ENCODE measurements at regions not wholly inside any gene's neighbourhood (a gene's known extent, or its start where the extent isn't known, plus 50 kb on each side); places are given as distances from the start of the nearest gene placed in this dataset.

DNA sequence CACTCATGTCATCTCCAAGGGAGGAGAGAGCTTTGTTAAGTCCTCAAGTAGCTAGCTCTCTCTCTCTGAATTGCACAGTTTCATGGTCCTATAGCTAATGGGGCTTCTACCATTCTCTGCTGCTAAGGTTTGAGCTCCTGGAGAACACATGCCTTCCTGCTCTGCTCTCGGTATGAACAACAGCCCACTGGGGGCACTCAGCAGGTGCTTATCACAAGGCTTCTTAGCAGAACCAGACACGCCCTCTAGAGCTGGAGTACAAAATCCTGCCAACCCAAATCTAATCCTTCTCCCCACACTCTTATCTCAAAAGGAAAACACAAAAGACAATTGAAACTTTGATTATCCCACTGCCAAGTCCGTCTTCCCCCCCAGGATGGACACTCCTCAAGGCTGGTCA, 176.5 kb downstream of the HS3ST1 start:
- Histone ChIP-seq H4K5ac (ENCODE audit: low read depth, low read length) (no peak overlapping the region), H3K4ac (ENCODE audit: low read depth, low read length) (no peak overlapping the region), H3K9ac (ENCODE audit: low read depth, low read length) (no peak overlapping the region), H3K18ac (ENCODE audit: low read depth, low read length) (no peak overlapping the region), H3K36me3 (ENCODE audit: control insufficient read depth, insufficient read depth, low read length) (no peaks in the 10 kb centered on the region), H2BK20ac (ENCODE audit: low read depth, low read length) (no peak overlapping the region), H2AK9ac (replicated peaks; ENCODE audit: low read depth, low read length, poor library complexity) (no peak overlapping the region), H3K4me2 (ENCODE audit: low read depth, low read length) (no peak overlapping the region), H3K27me3 (ENCODE audit: control insufficient read depth, insufficient read depth, low read length) (no peaks in the 10 kb centered on the region), H2BK120ac (ENCODE audit: low read depth, low read length) (no peak overlapping the region), H3K4me1 (ENCODE audit: control insufficient read depth, insufficient read depth, low read length) (no peaks in the 10 kb centered on the region), H3K56ac (ENCODE audit: extremely low read depth, insufficient read depth, low read length) (no peak overlapping the region), H3K14ac (replicated peaks; ENCODE audit: low read depth, low read length) (no peak overlapping the region), H3K4me3 (ENCODE audit: insufficient read depth, low read depth, low read length) (no peak overlapping the region), H2AK5ac (ENCODE audit: low read depth, low read length) (no peak overlapping the region), H3K9me3 (ENCODE audit: control insufficient read depth, insufficient read depth, low read length) (peaks cover 4% of the 10 kb centered on the region; the same call in 1 of the 2 replicates), H3K27ac (ENCODE audit: insufficient read depth, low read length) (no peak overlapping the region), H2BK5ac (ENCODE audit: low read depth, low read length, poor library complexity, severe bottlenecking) (no peak overlapping the region), H3K79me1 (ENCODE audit: low read depth in 1 of 2, low read length in 2 of 2) (no peaks in the 10 kb centered on the region), H3K23ac (ENCODE audit: low read depth, low read length) (no peak overlapping the region), H4K91ac (ENCODE audit: insufficient read depth, low read depth, low read length) (no peak overlapping the region), H3K9me1 (ENCODE audit: insufficient read depth, low read length) (no peaks in the 10 kb centered on the region), H4K8ac (ENCODE audit: low read depth in 2 of 2, low read length in 2 of 2) (no peak overlapping the region), H2BK15ac (ENCODE audit: low read depth, low read length) (no peak overlapping the region), H4K20me1 (ENCODE audit: insufficient read depth, low read length) (no peaks in the 10 kb centered on the region), H2AFZ (replicated peaks; ENCODE audit: low read length, poor library complexity) (no peak overlapping the region)
- dilution Hi-C loops (cut with HindIII; ENCODE audit: low sequenced_read_pairs, unreplicated experiment) (no loop called here), in situ Hi-C loops (cut with MboI; ENCODE audit: low sequenced_read_pairs) (no loop called here), intact Hi-C loops (cut with micrococcal nuclease) (no loop called here)
- ATAC-seq (ENCODE audit: low read depth) (no peak), DNase-seq (no peak)
- TF ChIP-seq RCOR1 (IDR thresholded peaks at IDR 0.05; ENCODE audit: insufficient replicate concordance, low read length) (no peak), MAZ (IDR thresholded peaks at IDR 0.05; ENCODE audit: borderline replicate concordance, low read depth, low read length) (no peak)
- 60% methylated on average over 1 of the region's 3 CpGs; no CpG with 5 or more reads in 1 of the 2 experiments for WGBS, 2 experiments (ENCODE audit: extremely low coverage in 2 of 2, insufficient read length in 1 of 2)
- CTCF ChIA-PET = no interaction called here
- no TSS peak for BruUV-seq (replicated peaks)
- POLR2A ChIA-PET (ENCODE audit: unreplicated experiment) = no interaction called here

Data from IMR-90 (cell line).